ENCODE measurements at regions not wholly inside any gene's neighbourhood (a gene's known extent, or its start where the extent isn't known, plus 50 kb on each side); places are given as distances from the start of the nearest gene placed in this dataset.

- no peak for TF ChIP-seq ZNF121 (CRISPR knock-in tag; IDR thresholded peaks at IDR 0.05)
- no peak for TF ChIP-seq ZNF671 (CRISPR knock-in tag; IDR thresholded peaks at IDR 0.05)
- no peak for TF ChIP-seq NR1H2 (CRISPR knock-in tag; IDR thresholded peaks at IDR 0.05)
- TF ChIP-seq FOXJ3 (CRISPR knock-in tag; IDR thresholded peaks at IDR 0.05; ENCODE audit: borderline replicate concordance): no peak
- no peak for TF ChIP-seq CTCF (IDR thresholded peaks at IDR 0.05)
- no peak for TF ChIP-seq MXD4 (CRISPR knock-in tag; IDR thresholded peaks at IDR 0.05; ENCODE audit: borderline replicate concordance)
- no peak for TF ChIP-seq SMAD3 (CRISPR knock-in tag; IDR thresholded peaks at IDR 0.05; ENCODE audit: borderline replicate concordance)
- TF ChIP-seq ARID4B (CRISPR knock-in tag; IDR thresholded peaks at IDR 0.05; ENCODE audit: borderline replicate concordance): no peak
These were observed 315.3 kb upstream of the FGF13 start for GRCh38 chrX:139026811-139027210.

Data from WTC11 (cell line).